HCT116 (cell line): ENCODE measurements at regions not wholly inside any gene's neighbourhood (a gene's known extent, or its start where the extent isn't known, plus 50 kb on each side); places are given as distances from the start of the nearest gene placed in this dataset.

ENCODE experiments used
- ATAC-seq: fragments of 200-7000 bp; cut with Tn5 transposase; 2 replicates; pipeline ENCODE4 v1.9.1; 2020; ENCODE audit warnings: mild to moderate bottlenecking, moderate library complexity
- BruUV-seq: library from RNA; stranded (reverse); fragments of 400-500 nt; replicated peaks from 2 replicates; lab custom pipeline; 2021; lab: Mats Ljungman, UMichigan
- CTCF ChIA-PET: fragments of 300-600 bp; sonication (Branson Sonifier 250); formaldehyde crosslinking; loops from one replicate; lab custom pipeline; 2021; ENCODE audit warnings: antibody characterized with exemption; lab: Charles Lee
- POLR2A ChIA-PET: fragments of 300-600, 350-600 bp; sonication (Branson Sonifier 250); formaldehyde crosslinking; loops from one replicate; lab custom pipeline; 2021; ENCODE audit warnings: antibody characterized with exemption; lab: Charles Lee
- RAD21 ChIA-PET, 2 experiments: fragments of 300-600 bp; sonication (Branson Sonifier 250); formaldehyde crosslinking; loops; one replicate each; lab custom pipeline; 2023; ENCODE audit warnings: low total read pairs in 2 of 2; ENCODE audit not compliant: uncharacterized antibody in 2 of 2, unreplicated experiment in 2 of 2, low non-redundant PET in 1 of 2; lab: Charles Lee
- DNase-seq: peaks from one replicate; pipeline ENCODE4 v3.0.0-alpha.2; 2010; ENCODE audit warnings: low read depth, low spot score
- H2AFZ ChIP-seq: fragments of 200-600 bp; shearing (Covaris generic), sonication (generic); 2 replicates; pipeline ENCODE4 v1.6.1; 2017; ENCODE audit warnings: low read depth, mixed run types, mixed read lengths, antibody characterized with exemption, low read length; ENCODE audit not compliant: poor library complexity, severe bottlenecking
- H3K27ac ChIP-seq: 2 replicates; pipeline ENCODE4 v1.5.1; 2012; ENCODE audit warnings: low read depth, low read length
- H3K27me3 ChIP-seq: fragments of 200-600 bp; sonication (generic); 2 replicates; pipeline ENCODE4 v1.6.1; 2016; ENCODE audit warnings: mixed run types, low read length, mixed read lengths; ENCODE audit not compliant: insufficient read depth
- H3K36me3 ChIP-seq, 2 experiments: fragments of 200-500 bp in 1 of 2; fragments of 200-600 bp in 1 of 2; sonication (Bioruptor generic) in 1 of 2; sonication (generic) in 1 of 2; 2 replicates each; pipeline versions ENCODE4 v1.5.1 to v1.6.1; 2014 to 2016; ENCODE audit warnings: low read length in 2 of 2, inconsistent platforms in 1 of 2, mixed read lengths in 1 of 2, mixed run types in 1 of 2; ENCODE audit not compliant: insufficient read depth in 2 of 2, control insufficient read depth in 1 of 2
- H3K4me1 ChIP-seq, 2 experiments: fragments of 200-600 bp in 1 of 2; sonication (generic) in 1 of 2; 2 replicates each; pipeline versions ENCODE4 v1.5.1 to v1.6.1; 2012 to 2017; ENCODE audit warnings: low read length in 2 of 2, inconsistent platforms in 1 of 2, mild to moderate bottlenecking in 1 of 2, mixed read lengths in 1 of 2, mixed run types in 1 of 2, moderate library complexity in 1 of 2; ENCODE audit not compliant: insufficient read depth in 2 of 2, control insufficient read depth in 1 of 2
- H3K4me2 ChIP-seq: fragments of 200-600 bp; sonication (generic); 2 replicates; pipeline ENCODE4 v1.6.1; 2017; ENCODE audit warnings: mixed run types, low read length, mixed read lengths
- H3K4me3 ChIP-seq, 2 experiments: fragments of 200-600 bp in 1 of 2; sonication (generic) in 1 of 2; replicated peaks in 1 of 2; 2 replicates each; pipeline ENCODE4 v1.5.1; 2011 to 2016; ENCODE audit warnings: low read length in 2 of 2, control low read depth in 1 of 2, low read depth in 1 of 2, mild to moderate bottlenecking in 1 of 2, mixed read lengths in 1 of 2, mixed run types in 1 of 2
- H3K79me2 ChIP-seq: fragments of 200-600 bp; sonication (generic); 2 replicates; pipeline ENCODE4 v1.6.1; 2017; ENCODE audit warnings: mild to moderate bottlenecking, mixed run types, low read length, moderate library complexity, mixed read lengths; ENCODE audit not compliant: insufficient read depth
- H3K9ac ChIP-seq: fragments of 200-600 bp; sonication (generic); 2 replicates; pipeline ENCODE4 v1.6.1; 2016; ENCODE audit warnings: low read length, mixed read lengths
- H3K9me2 ChIP-seq: fragments of 200-600 bp; sonication (generic), shearing (Covaris generic); 2 replicates; pipeline ENCODE4 v1.6.1; 2017; ENCODE audit warnings: mixed run types, mild to moderate bottlenecking, moderate library complexity; ENCODE audit not compliant: insufficient read depth
- H3K9me3 ChIP-seq, 2 experiments: fragments of 200-500 bp in 1 of 2; fragments of 200-600 bp in 1 of 2; sonication (Bioruptor generic) in 1 of 2; sonication (generic) in 1 of 2; 2 replicates each; pipeline ENCODE4 v1.6.1; 2014 to 2017; ENCODE audit warnings: low read length in 2 of 2, mixed read lengths in 2 of 2, inconsistent platforms in 1 of 2, low read depth in 1 of 2, mild to moderate bottlenecking in 1 of 2, mixed run types in 1 of 2, moderate library complexity in 1 of 2; ENCODE audit not compliant: control insufficient read depth in 1 of 2, insufficient read depth in 1 of 2
- H4K20me1 ChIP-seq: fragments of 200-600 bp; sonication (generic), shearing (Covaris generic); 2 replicates; pipeline ENCODE4 v1.6.1; 2017; ENCODE audit warnings: mixed run types, mild to moderate bottlenecking, moderate library complexity; ENCODE audit not compliant: insufficient read depth
- CBX3 ChIP-seq: IDR thresholded peaks from 2 replicates; pipeline ENCODE4 v1.6.1; 2012; ENCODE audit warnings: low read depth
- CTCF ChIP-seq, 3 experiments: fragments of 200-600 bp in 1 of 3; sonication (generic) in 1 of 3; IDR thresholded peaks in 2 of 3; conservative IDR thresholded peaks in 1 of 3; 2 replicates each; pipeline ENCODE4 v1.5.1; 2012 to 2017; ENCODE audit warnings: low read depth in 2 of 3, low read length in 2 of 3, antibody characterized with exemption in 1 of 3, borderline replicate concordance in 1 of 3, control low read depth in 1 of 3, mild to moderate bottlenecking in 1 of 3, mixed read lengths in 1 of 3, mixed run types in 1 of 3, moderate library complexity in 1 of 3; ENCODE audit not compliant: insufficient read depth in 1 of 3
- EZH2 ChIP-seq: fragments of 200-600 bp; sonication (generic); IDR thresholded peaks from 2 replicates; pipeline ENCODE4 v1.6.1; 2017; ENCODE audit warnings: antibody characterized with exemption, mixed run types
- JUND ChIP-seq: IDR thresholded peaks from 2 replicates; pipeline ENCODE4 v1.6.1; 2012
- MAX ChIP-seq: IDR thresholded peaks from 2 replicates; pipeline ENCODE4 v1.6.1; 2012
- POLR2A ChIP-seq: IDR thresholded peaks from 2 replicates; pipeline ENCODE4 v1.7.0; 2011; ENCODE audit warnings: borderline replicate concordance; ENCODE audit not compliant: insufficient read depth, insufficient read length; ENCODE audit errors: extremely low read depth
- REST ChIP-seq: IDR thresholded peaks from 2 replicates; pipeline ENCODE4 v1.6.1; 2012; ENCODE audit warnings: low read depth
- SIN3A ChIP-seq: IDR thresholded peaks from 2 replicates; pipeline ENCODE4 v1.6.1; 2012; ENCODE audit warnings: low read depth
- SRF ChIP-seq: IDR thresholded peaks from 2 replicates; pipeline ENCODE4 v1.6.1; 2012; ENCODE audit warnings: low read depth
- TCF7L2 ChIP-seq: IDR thresholded peaks from 2 replicates; pipeline ENCODE4 v1.7.0; 2011; ENCODE audit warnings: borderline replicate concordance, inconsistent platforms; ENCODE audit not compliant: insufficient read depth, insufficient read length; ENCODE audit errors: extremely low read depth
- YY1 ChIP-seq: IDR thresholded peaks from 2 replicates; pipeline ENCODE4 v1.6.1; 2011; ENCODE audit warnings: low read length, low read depth, moderate library complexity, mild to moderate bottlenecking; ENCODE audit not compliant: insufficient replicate concordance; ENCODE audit errors: extremely low read depth
- ZBTB33 ChIP-seq: IDR thresholded peaks from 2 replicates; pipeline ENCODE4 v1.6.1; 2011; ENCODE audit warnings: mild to moderate bottlenecking, low read length, moderate library complexity; ENCODE audit not compliant: insufficient replicate concordance; ENCODE audit errors: extremely low read depth
- ZFX ChIP-seq: fragments of 450-650 bp; IDR thresholded peaks from 2 replicates; pipeline ENCODE4 v1.6.1; 2017
- ZNF274 ChIP-seq: fragments of 200-500 bp; sonication (Bioruptor generic); IDR thresholded peaks from 2 replicates; pipeline ENCODE4 v1.6.1; 2014; ENCODE audit warnings: mild to moderate bottlenecking, low read depth, low read length, inconsistent platforms
- intact Hi-C: fragments of 100-400 bp; cut with micrococcal nuclease; formaldehyde crosslinking; loops from 2 replicates; pipeline ENCODE4 v1.10.0; 2022

GRCh38 chr12:113589437-113589836 lies 117.8 kb upstream of the LHX5 start:
- no peak for DNase-seq
- ChIA-PET CTCF (no interaction called here), POLR2A (no interaction called here), RAD21 (no interaction called here)
- no peak overlapping the region for H3K27ac ChIP-seq
- H4K20me1 ChIP-seq, result no peaks in the 10 kb centered on the region
- intact Hi-C loops, result no loop called here
- H3K27me3 ChIP-seq, result peaks cover 27% of the 10 kb centered on the region
- no peaks in the 10 kb centered on the region for H3K9me2 ChIP-seq
- BruUV-seq, result no TSS peak
- no peak overlapping the region for H3K9ac ChIP-seq
- no peak overlapping the region for H3K4me3 ChIP-seq
- ATAC-seq, result no peak
- H3K36me3 ChIP-seq, result no peaks in the 10 kb centered on the region
- no peak overlapping the region for H3K4me2 ChIP-seq
- no peak overlapping the region for H2AFZ ChIP-seq
- TF ChIP-seq REST (no peak), MAX (no peak), EZH2 (no peak), CTCF (IDR thresholded peaks at IDR 0.05 in 2 of 3, conservative IDR thresholded peaks at IDR 0.05 in 1 of 3; ENCODE audit: borderline replicate concordance in 1 of 3, insufficient read depth in 1 of 3, low read depth in 2 of 3, low read length in 2 of 3) (no peak), ZBTB33 (no peak), ZNF274 (no peak), JUND (no peak), SRF (no peak), TCF7L2 (no peak), YY1 (no peak), CBX3 (no peak), ZFX (no peak), SIN3A (no peak), POLR2A (no peak)
- no peaks in the 10 kb centered on the region for H3K79me2 ChIP-seq
- H3K9me3 ChIP-seq, result no peaks in the 10 kb centered on the region
- H3K4me1 ChIP-seq, result no peaks in the 10 kb centered on the region
